ENCODE measurements at regions not wholly inside any gene's neighbourhood (a gene's known extent, or its start where the extent isn't known, plus 50 kb on each side); places are given as distances from the start of the nearest gene placed in this dataset.

- TF ChIP-seq EZH2 (IDR thresholded peaks at IDR 0.05; ENCODE audit: low read length, missing control alignments): no peak
- TF ChIP-seq, protein P1, sequence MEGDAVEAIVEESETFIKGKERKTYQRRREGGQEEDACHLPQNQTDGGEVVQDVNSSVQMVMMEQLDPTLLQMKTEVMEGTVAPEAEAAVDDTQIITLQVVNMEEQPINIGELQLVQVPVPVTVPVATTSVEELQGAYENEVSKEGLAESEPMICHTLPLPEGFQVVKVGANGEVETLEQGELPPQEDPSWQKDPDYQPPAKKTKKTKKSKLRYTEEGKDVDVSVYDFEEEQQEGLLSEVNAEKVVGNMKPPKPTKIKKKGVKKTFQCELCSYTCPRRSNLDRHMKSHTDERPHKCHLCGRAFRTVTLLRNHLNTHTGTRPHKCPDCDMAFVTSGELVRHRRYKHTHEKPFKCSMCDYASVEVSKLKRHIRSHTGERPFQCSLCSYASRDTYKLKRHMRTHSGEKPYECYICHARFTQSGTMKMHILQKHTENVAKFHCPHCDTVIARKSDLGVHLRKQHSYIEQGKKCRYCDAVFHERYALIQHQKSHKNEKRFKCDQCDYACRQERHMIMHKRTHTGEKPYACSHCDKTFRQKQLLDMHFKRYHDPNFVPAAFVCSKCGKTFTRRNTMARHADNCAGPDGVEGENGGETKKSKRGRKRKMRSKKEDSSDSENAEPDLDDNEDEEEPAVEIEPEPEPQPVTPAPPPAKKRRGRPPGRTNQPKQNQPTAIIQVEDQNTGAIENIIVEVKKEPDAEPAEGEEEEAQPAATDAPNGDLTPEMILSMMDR (conservative IDR thresholded peaks at IDR 0.05 in 1 of 2, IDR thresholded peaks at IDR 0.05 in 1 of 2; ENCODE audit: low read depth in 1 of 2, low read length in 2 of 2): no peak
Observed at GRCh38 chr1:57848406-57848805, 424.5 kb upstream of the DAB1 start.
